Subcutaneous abdominal adipose tissue (tissue), 5 donors: ENCODE measurements at regions not wholly inside any gene's neighbourhood (a gene's known extent, or its start where the extent isn't known, plus 50 kb on each side); places are given as distances from the start of the nearest gene placed in this dataset.
"Not testable (repeated sequence)": the region's sequence is repeated elsewhere in the genome, so short reads cannot be mapped to it uniquely, and the experiment has no call there.

Experiments used
- H3K27ac ChIP-seq: one replicate; pipeline ENCODE4 v1.7.0; 2013; ENCODE audit warnings: low read depth, mild to moderate bottlenecking, inconsistent platforms, low read length, moderate library complexity
- H3K27me3 ChIP-seq, 5 donors: one replicate each; pipeline ENCODE4 v1.7.0; 2013; ENCODE audit warnings: low read length in 5 of 5, inconsistent platforms in 1 of 5; ENCODE audit not compliant: control insufficient read depth in 5 of 5, insufficient read depth in 4 of 5
- H3K36me3 ChIP-seq, 5 donors: one replicate each; pipeline ENCODE4 v1.7.0; 2013; ENCODE audit warnings: low read length in 5 of 5; ENCODE audit not compliant: control insufficient read depth in 5 of 5, insufficient read depth in 5 of 5
- H3K4me1 ChIP-seq, 5 donors: one replicate each; pipeline ENCODE4 v1.7.0; 2013; ENCODE audit warnings: low read length in 5 of 5, mild to moderate bottlenecking in 3 of 5, moderate library complexity in 1 of 5; ENCODE audit not compliant: control insufficient read depth in 5 of 5, insufficient read depth in 5 of 5
- H3K4me3 ChIP-seq, 5 donors: one replicate each; pipeline ENCODE4 v1.7.0; 2013; ENCODE audit warnings: low read length in 5 of 5, low read depth in 1 of 5
- H3K9ac ChIP-seq, 5 donors: one replicate each; pipeline ENCODE4 v1.7.0; 2013; ENCODE audit warnings: low read length in 5 of 5, mild to moderate bottlenecking in 4 of 5, moderate library complexity in 3 of 5
- H3K9me3 ChIP-seq, 5 donors: one replicate each; pipeline ENCODE4 v1.7.0; 2013; ENCODE audit warnings: low read length in 5 of 5; ENCODE audit not compliant: control insufficient read depth in 5 of 5
- donor health status: healthy.
- donor health status: healthy.
- donor health status: healthy.
- donor health status: healthy.
- donor health status: healthy.

DNA sequence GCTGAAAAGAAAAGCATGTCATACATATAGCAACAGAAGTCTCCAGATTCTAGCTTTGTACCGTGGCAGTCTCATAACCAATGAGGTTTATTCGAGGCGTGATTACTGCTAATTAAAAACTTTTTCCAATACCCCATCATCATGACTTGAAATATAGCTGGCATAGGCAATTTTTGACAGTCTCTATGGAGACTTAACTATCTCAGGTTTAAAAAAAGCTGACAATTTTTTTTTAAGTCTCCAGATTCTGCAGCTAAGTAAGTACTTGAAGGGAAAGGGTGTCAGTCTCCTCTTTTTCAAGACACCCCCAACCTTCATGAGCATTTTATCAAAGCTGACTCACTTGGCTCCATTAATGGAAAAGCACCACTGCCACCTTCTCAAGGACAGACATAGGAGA lies 126.3 kb upstream of the RXFP1 start:
- no peak overlapping the region for H3K27ac ChIP-seq
- no peaks in the 10 kb centered on the region for H3K9me3 ChIP-seq
- no peaks in the 10 kb centered on the region for H3K36me3 ChIP-seq
- H3K27me3 ChIP-seq = no peaks in the 10 kb centered on the region
- H3K9ac ChIP-seq = no peak overlapping the region
- H3K4me3 ChIP-seq = no peak overlapping the region
- H3K4me1 ChIP-seq = no peaks in the 10 kb centered on the region

GRCh38 chr4:158395889-158396288 lies 125.8 kb upstream of the RXFP1 start:
- Histone ChIP-seq H3K27me3 (no peaks in the 10 kb centered on the region), H3K4me1 (no peaks in the 10 kb centered on the region), H3K9ac (no peak overlapping the region)

DNA sequence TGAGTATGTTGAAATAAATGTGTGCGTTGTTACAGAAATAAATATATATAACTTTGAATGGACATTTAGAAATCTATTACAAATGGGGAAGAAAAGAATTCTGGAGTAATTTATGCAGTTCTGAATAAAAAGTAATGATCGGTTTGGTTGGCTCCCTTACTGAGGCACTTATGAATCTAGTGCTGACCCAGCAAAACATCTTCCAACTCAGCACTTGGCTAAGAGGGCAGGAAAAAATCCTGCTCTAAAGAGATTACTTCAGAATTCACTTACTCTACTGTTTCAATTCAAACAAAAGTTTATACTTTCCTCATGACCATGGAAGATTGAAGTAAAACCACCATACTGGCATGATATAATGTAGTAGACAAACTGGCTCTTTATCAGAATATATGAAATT lies 123.9 kb upstream of the RXFP1 start:
- Histone ChIP-seq H3K4me1 (no peaks in the 10 kb centered on the region), H3K9ac (no peak overlapping the region), H3K27me3 (no peaks in the 10 kb centered on the region), H3K9me3 (no peaks in the 10 kb centered on the region), H3K4me3 (no peak overlapping the region), H3K36me3 (no peaks in the 10 kb centered on the region), H3K27ac (no peak overlapping the region)

More at GRCh38 chr4:158395889-158396288, 125.8 kb upstream of the RXFP1 start:
- Histone ChIP-seq H3K27ac (no peak overlapping the region), H3K36me3 (no peaks in the 10 kb centered on the region), H3K9me3 (no peaks in the 10 kb centered on the region), H3K4me3 (no peak overlapping the region)

GRCh38 chr4:158407961-158408360 lies 113.7 kb upstream of the RXFP1 start:
- not testable (repeated sequence) for H3K9ac ChIP-seq, H3K27ac ChIP-seq, H3K4me1 ChIP-seq, H3K36me3 ChIP-seq, H3K4me3 ChIP-seq, H3K27me3 ChIP-seq, H3K9me3 ChIP-seq

GRCh38 chr4:158410272-158410671 lies 111.4 kb upstream of the RXFP1 start:
- H3K27me3 ChIP-seq = peaks cover 0 to 3% (median 0%) of the 10 kb centered on the region in 5 donors
- H3K4me1 ChIP-seq = no peaks in the 10 kb centered on the region

DNA sequence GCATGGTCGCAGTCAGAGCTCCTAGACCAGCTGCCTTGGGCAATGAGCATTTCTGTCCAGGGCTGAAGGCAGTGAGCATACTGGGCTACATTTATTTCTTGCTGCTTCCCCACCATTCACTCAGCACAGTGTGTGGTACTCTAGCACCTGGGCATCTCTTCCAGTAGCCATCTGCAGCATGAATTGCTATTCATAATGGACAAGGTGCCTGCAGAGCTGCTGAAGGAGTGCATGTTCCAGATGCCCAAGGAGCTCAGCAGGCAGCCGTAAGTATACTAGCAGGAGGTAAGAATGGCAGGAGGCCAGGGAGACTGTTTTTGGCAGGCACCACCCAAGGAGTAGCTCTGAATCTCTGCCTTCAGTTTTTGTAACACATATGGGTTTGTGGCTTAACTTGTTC lies 110.4 kb upstream of the RXFP1 start:
- H3K4me1 ChIP-seq = no peaks in the 10 kb centered on the region
- no peak overlapping the region for H3K27ac ChIP-seq
- H3K36me3 ChIP-seq = no peaks in the 10 kb centered on the region
- H3K27me3 ChIP-seq = peaks cover 0 to 3% (median 0%) of the 10 kb centered on the region in 5 donors
- no peak overlapping the region for H3K9ac ChIP-seq
- H3K4me3 ChIP-seq = no peak overlapping the region
- H3K9me3 ChIP-seq = no peaks in the 10 kb centered on the region

More at GRCh38 chr4:158410272-158410671, 111.4 kb upstream of the RXFP1 start:
- H3K9me3 ChIP-seq = peaks cover 0 to 1% (median under 1%) of the 10 kb centered on the region in 5 donors
- no peak overlapping the region for H3K27ac ChIP-seq
- no peaks in the 10 kb centered on the region for H3K36me3 ChIP-seq
- H3K4me3 ChIP-seq = no peak overlapping the region
- no peak overlapping the region for H3K9ac ChIP-seq

- not testable (repeated sequence) for H3K9ac ChIP-seq, H3K4me1 ChIP-seq, H3K9me3 ChIP-seq, H3K36me3 ChIP-seq, H3K27ac ChIP-seq, H3K4me3 ChIP-seq, H3K27me3 ChIP-seq
Measured at GRCh38 chr4:158418679-158419078, 103.0 kb upstream of the RXFP1 start.

GRCh38 chr4:158420782-158421181 lies 100.9 kb upstream of the RXFP1 start:
- Histone ChIP-seq H3K27ac (no peak overlapping the region), H3K36me3 (no peaks in the 10 kb centered on the region), H3K9me3 (no peaks in the 10 kb centered on the region), H3K4me3 (no peak overlapping the region), H3K9ac (no peak overlapping the region), H3K4me1 (no peaks in the 10 kb centered on the region), H3K27me3 (no peaks in the 10 kb centered on the region)

GRCh38 chr4:158422546-158422945 lies 99.1 kb upstream of the RXFP1 start:
- Histone ChIP-seq H3K4me1 (no peaks in the 10 kb centered on the region), H3K9ac (no peak overlapping the region), H3K27me3 (no peaks in the 10 kb centered on the region), H3K36me3 (no peaks in the 10 kb centered on the region), H3K27ac (no peak overlapping the region), H3K4me3 (no peak overlapping the region), H3K9me3 (no peaks in the 10 kb centered on the region)

- no peaks in the 10 kb centered on the region for H3K27me3 ChIP-seq
- no peaks in the 10 kb centered on the region for H3K9me3 ChIP-seq
- no peak overlapping the region for H3K27ac ChIP-seq
- H3K4me3 ChIP-seq = no peak overlapping the region
- H3K36me3 ChIP-seq = no peaks in the 10 kb centered on the region
- H3K4me1 ChIP-seq = no peaks in the 10 kb centered on the region
- no peak overlapping the region for H3K9ac ChIP-seq
Measured at GRCh38 chr4:158428242-158428641, 93.4 kb upstream of the RXFP1 start.

DNA sequence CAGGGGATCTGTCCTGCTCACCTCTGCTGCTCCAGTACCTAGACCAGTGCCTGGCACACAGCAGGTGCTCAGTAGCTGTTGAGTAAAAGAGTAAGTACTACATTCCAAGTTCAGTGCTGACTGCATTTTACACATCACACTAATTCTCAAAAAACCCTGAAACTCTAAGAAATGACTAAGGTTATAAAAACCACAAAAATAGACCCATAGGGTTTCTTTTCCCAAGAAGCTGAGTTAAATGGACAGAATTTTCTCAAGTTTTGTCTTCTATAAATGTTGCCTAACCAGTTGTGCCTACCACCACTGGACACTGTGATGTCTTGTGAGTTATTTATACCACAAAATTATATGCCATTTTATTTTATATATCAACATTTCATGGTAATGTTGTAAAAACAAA lies 78.9 kb upstream of the RXFP1 start:
- H3K36me3 ChIP-seq = no peaks in the 10 kb centered on the region
- no peak overlapping the region for H3K27ac ChIP-seq
- H3K4me3 ChIP-seq = no peak overlapping the region
- H3K9ac ChIP-seq = no peak overlapping the region
- H3K9me3 ChIP-seq = peaks cover 0 to 6% (median 0%) of the 10 kb centered on the region in 5 donors
- H3K27me3 ChIP-seq = no peaks in the 10 kb centered on the region
- peaks cover 0 to 15% (median 7%) of the 10 kb centered on the region in 5 donors for H3K4me1 ChIP-seq
